ENCODE measurements at regions not wholly inside any gene's neighbourhood (a gene's known extent, or its start where the extent isn't known, plus 50 kb on each side); places are given as distances from the start of the nearest gene placed in this dataset.

- no peak for DNase-seq (ENCODE audit: extremely low spot score)
- intact Hi-C loops (cut with DNase I) = no loop called here
- no peak overlapping the region for H3K4me3 ChIP-seq
- no peaks in the 10 kb centered on the region for H3K4me1 ChIP-seq
- no peaks in the 10 kb centered on the region for H3K27me3 ChIP-seq
- TF ChIP-seq EP300 (IDR thresholded peaks at IDR 0.05) = no peak
- TF ChIP-seq CTCF (IDR thresholded peaks at IDR 0.05) = no peak
- no peak for TF ChIP-seq POLR2AphosphoS5 (IDR thresholded peaks at IDR 0.05)
- no peak for TF ChIP-seq POLR2A (IDR thresholded peaks at IDR 0.05; ENCODE audit: low read depth)
- H3K36me3 ChIP-seq = no peaks in the 10 kb centered on the region
- H3K9me3 ChIP-seq = no peaks in the 10 kb centered on the region
- no peak overlapping the region for H3K27ac ChIP-seq (replicated peaks in 1 of 4)
- 90% methylated on average over 6 of the region's 7 CpGs for WGBS
Observed at GRCh38 chr1:71262970-71263369, 182.1 kb upstream of the ZRANB2 start.

DNA sequence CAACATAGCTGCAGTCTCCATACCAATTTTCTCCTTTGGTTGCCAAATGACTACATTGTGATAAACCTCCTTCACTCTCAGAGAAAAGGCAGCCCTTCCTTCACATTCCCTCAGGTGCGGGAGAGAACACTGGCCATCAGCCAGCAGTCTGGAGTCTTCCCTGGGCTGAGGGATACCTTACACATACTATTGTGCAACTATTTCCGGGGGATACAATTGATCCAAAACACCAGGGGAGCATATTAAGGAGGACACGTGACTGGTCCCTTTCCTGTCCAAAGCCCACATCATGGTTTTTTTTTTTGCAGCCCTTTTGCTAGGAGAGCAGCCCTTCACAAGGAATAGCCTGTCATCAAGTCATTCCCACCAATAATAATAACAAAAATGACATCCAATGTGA is 172.1 kb upstream of the ZRANB2 start:
- 59% methylated on average over 3 of the region's 3 CpGs for WGBS

GRCh38 chr1:71245246-71245645 is 164.4 kb upstream of the ZRANB2 start:
- H3K27me3 ChIP-seq = no peaks in the 10 kb centered on the region
- 94% methylated on average over 4 of the region's 4 CpGs for WGBS

More for the DNA sequence above, 172.1 kb upstream of the ZRANB2 start:
- H3K36me3 ChIP-seq = no peaks in the 10 kb centered on the region
- no peak overlapping the region for H3K4me3 ChIP-seq
- DNase-seq (ENCODE audit: extremely low spot score) = no peak
- H3K27ac ChIP-seq (replicated peaks in 1 of 4) = no peak overlapping the region
- H3K4me1 ChIP-seq = no peaks in the 10 kb centered on the region
- intact Hi-C loops (cut with DNase I) = no loop called here
- TF ChIP-seq CTCF (IDR thresholded peaks at IDR 0.05) (no peak), POLR2AphosphoS5 (IDR thresholded peaks at IDR 0.05) (no peak), POLR2A (IDR thresholded peaks at IDR 0.05; ENCODE audit: low read depth) (no peak), EP300 (IDR thresholded peaks at IDR 0.05) (no peak)
- no peaks in the 10 kb centered on the region for H3K9me3 ChIP-seq
- no peaks in the 10 kb centered on the region for H3K27me3 ChIP-seq

GRCh38 chr1:71242239-71242638 is 161.4 kb upstream of the ZRANB2 start:
- H3K36me3 ChIP-seq = no peaks in the 10 kb centered on the region
- 61% methylated on average over 1 of the region's 1 CpG for WGBS
- intact Hi-C loops (cut with DNase I) = no loop called here
- no peak overlapping the region for H3K27ac ChIP-seq (replicated peaks in 1 of 4)
- no peaks in the 10 kb centered on the region for H3K9me3 ChIP-seq
- H3K27me3 ChIP-seq = no peaks in the 10 kb centered on the region
- TF ChIP-seq POLR2A (IDR thresholded peaks at IDR 0.05; ENCODE audit: low read depth) (no peak), CTCF (IDR thresholded peaks at IDR 0.05) (no peak), EP300 (IDR thresholded peaks at IDR 0.05) (no peak), POLR2AphosphoS5 (IDR thresholded peaks at IDR 0.05) (no peak)
- H3K4me1 ChIP-seq = no peaks in the 10 kb centered on the region
- H3K4me3 ChIP-seq = no peak overlapping the region
- no peak for DNase-seq (ENCODE audit: extremely low spot score)

More at GRCh38 chr1:71245246-71245645, 164.4 kb upstream of the ZRANB2 start:
- Histone ChIP-seq H3K4me3 (no peak overlapping the region), H3K9me3 (no peaks in the 10 kb centered on the region), H3K36me3 (no peaks in the 10 kb centered on the region), H3K27ac (replicated peaks in 1 of 4) (no peak overlapping the region), H3K4me1 (no peaks in the 10 kb centered on the region)
- intact Hi-C loops (cut with DNase I) = no loop called here
- TF ChIP-seq POLR2AphosphoS5 (IDR thresholded peaks at IDR 0.05) = no peak
- no peak for TF ChIP-seq EP300 (IDR thresholded peaks at IDR 0.05)
- TF ChIP-seq CTCF (IDR thresholded peaks at IDR 0.05) = no peak
- no peak for TF ChIP-seq POLR2A (IDR thresholded peaks at IDR 0.05; ENCODE audit: low read depth)
- DNase-seq (ENCODE audit: extremely low spot score) = no peak

GRCh38 chr1:71240656-71241055 is 159.8 kb upstream of the ZRANB2 start:
- H3K4me1 ChIP-seq = no peaks in the 10 kb centered on the region
- intact Hi-C loops (cut with DNase I) = no loop called here
- 96% methylated on average over 1 of the region's 1 CpG for WGBS
- H3K27me3 ChIP-seq = no peaks in the 10 kb centered on the region
- no peaks in the 10 kb centered on the region for H3K36me3 ChIP-seq
- H3K4me3 ChIP-seq = no peak overlapping the region
- no peaks in the 10 kb centered on the region for H3K9me3 ChIP-seq
- no peak for DNase-seq (ENCODE audit: extremely low spot score)
- no peak overlapping the region for H3K27ac ChIP-seq (replicated peaks in 1 of 4)
- TF ChIP-seq POLR2AphosphoS5 (IDR thresholded peaks at IDR 0.05) (no peak), POLR2A (IDR thresholded peaks at IDR 0.05; ENCODE audit: low read depth) (no peak), CTCF (IDR thresholded peaks at IDR 0.05) (no peak), EP300 (IDR thresholded peaks at IDR 0.05) (no peak)
